NT2/D1 (cell line): ENCODE measurements at regions not wholly inside any gene's neighbourhood (a gene's known extent, or its start where the extent isn't known, plus 50 kb on each side); places are given as distances from the start of the nearest gene placed in this dataset.

Experiments
- SUZ12 ChIP-seq: IDR thresholded peaks from 2 replicates; pipeline ENCODE4 v1.6.1; 2011; ENCODE audit not compliant: insufficient read length, insufficient read depth; ENCODE audit errors: extremely low read depth
- YY1 ChIP-seq: IDR thresholded peaks from 2 replicates; pipeline ENCODE4 v1.6.1; 2011; ENCODE audit not compliant: insufficient read length, insufficient read depth
- ZNF274 ChIP-seq: IDR thresholded peaks from 2 replicates; pipeline ENCODE4 v1.6.1; 2011; ENCODE audit warnings: mild to moderate bottlenecking, low read depth, low read length

DNA sequence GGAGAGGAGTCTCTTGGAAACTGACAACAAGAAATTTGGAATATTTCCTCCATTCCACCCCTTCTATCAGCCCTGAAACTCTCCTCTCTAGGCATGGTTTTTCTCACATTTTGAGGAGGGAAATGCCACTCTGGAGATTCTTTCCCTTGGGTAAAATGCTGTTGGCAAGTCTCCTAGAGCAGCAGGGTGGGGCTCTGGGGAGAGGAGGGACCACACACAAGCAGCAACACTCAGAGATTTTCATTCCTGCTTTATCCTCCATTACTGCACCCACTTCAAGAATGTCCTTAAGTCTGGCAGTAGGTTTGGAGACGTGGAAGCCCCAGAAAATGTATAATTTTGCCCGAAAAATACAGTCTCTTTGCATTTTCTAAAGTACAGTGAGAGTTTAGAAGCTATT, 130.8 kb upstream of the FLRT2 start:
- TF ChIP-seq SUZ12: no peak
- no peak for TF ChIP-seq YY1
- TF ChIP-seq ZNF274: no peak
